Esophagus squamous epithelium (tissue), 5 donors: ENCODE measurements at regions not wholly inside any gene's neighbourhood (a gene's known extent, or its start where the extent isn't known, plus 50 kb on each side); places are given as distances from the start of the nearest gene placed in this dataset.

Source experiments
- DNase-seq: peaks from one replicate; lab custom pipeline; 2025; lab: John Stamatoyannopoulos, UW
- H3K27ac ChIP-seq, 4 donors: fragments of 200-600 bp; sonication (generic); one replicate each; pipeline ENCODE4 v1.5.1; 2016 to 2019; ENCODE audit warnings: mild to moderate bottlenecking in 1 of 4
- H3K27me3 ChIP-seq, 4 donors: fragments of 200-600 bp; sonication (generic); 1 replicate in 3 of 4; 2 replicates in 1 of 4; pipeline versions ENCODE4 v1.5.1 to v1.6.0; 2017 to 2021; ENCODE audit warnings: antibody characterized with exemption in 1 of 4
- H3K36me3 ChIP-seq, 3 donors: fragments of 200-600 bp; sonication (generic); one replicate each; pipeline ENCODE4 v1.5.1; 2016 to 2019
- H3K4me1 ChIP-seq, 3 donors: fragments of 200-600 bp; sonication (generic); one replicate each; pipeline ENCODE4 v1.5.1; 2017 to 2019
- H3K4me3 ChIP-seq, 4 donors: fragments of 200-600 bp; sonication (generic); 1 replicate in 3 of 4; 2 replicates in 1 of 4; pipeline ENCODE4 v1.5.1; 2016 to 2019; ENCODE audit warnings: mild to moderate bottlenecking in 2 of 4, moderate library complexity in 1 of 4
- H3K9me3 ChIP-seq, 3 donors: fragments of 200-600 bp; sonication (generic); one replicate each; pipeline ENCODE4 v1.5.1; 2016 to 2019
- POLR2A ChIP-seq, 4 donors: fragments of 450-650 bp; IDR thresholded peaks; one replicate each; pipeline ENCODE4 v1.6.1; 2017; ENCODE audit warnings: antibody characterized with exemption in 4 of 4, mild to moderate bottlenecking in 4 of 4, moderate library complexity in 3 of 4
- WGBS, 2 donors: methylation state at CpG; one replicate each; pipeline ENCODE4 v1.1.5; 2018; 5-methylcytosine and 5-hydroxymethylcytosine counted together
- intact Hi-C: fragments of 100-400 bp; cut with DNase I; formaldehyde crosslinking; loops from one replicate; pipeline ENCODE4 v1.15.0; 2022
- TF ChIP-seq, protein P1 (sequence below), 6 experiments: fragments of 450-650 bp in 4 of 6; fragments of 200-600 bp in 2 of 6; sonication (generic) in 2 of 6; IDR thresholded peaks; one replicate each; pipeline ENCODE4 v1.5.1; 2016 to 2019; ENCODE audit warnings: antibody characterized with exemption in 6 of 6, mild to moderate bottlenecking in 4 of 6, moderate library complexity in 4 of 6
- donor health status: DM: yes; HTN: yes; CAD: no.

DNA sequence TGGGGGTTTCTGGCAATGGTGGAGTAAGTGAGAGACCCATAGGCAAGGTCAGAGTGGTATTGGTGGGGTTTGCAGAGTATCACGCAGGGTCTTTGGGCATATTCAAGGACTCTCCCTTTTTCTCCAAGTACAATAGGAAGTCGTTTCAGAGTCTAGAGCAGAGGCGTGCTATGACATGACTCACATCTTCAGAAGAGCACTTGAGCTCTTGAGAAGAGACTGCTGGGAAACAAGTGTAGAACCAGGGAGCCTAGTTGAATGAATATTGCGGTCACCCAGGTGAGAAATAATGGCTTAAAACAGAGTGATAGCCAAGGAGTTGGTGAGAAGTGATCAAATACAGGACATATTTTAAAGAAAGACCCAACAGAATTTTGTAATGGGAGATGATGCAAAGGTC lies 813.4 kb downstream of the TLE1 start:
- WGBS, 2 donors: 74 to 79% methylated on average over 4 of the region's 4 CpGs
- no peak overlapping the region for H3K4me3 ChIP-seq
- no peak overlapping the region for H3K27ac ChIP-seq
- H3K4me1 ChIP-seq: no peaks in the 10 kb centered on the region
- TF ChIP-seq POLR2A (IDR thresholded peaks at IDR 0.05): no peak
- TF ChIP-seq, protein P1, sequence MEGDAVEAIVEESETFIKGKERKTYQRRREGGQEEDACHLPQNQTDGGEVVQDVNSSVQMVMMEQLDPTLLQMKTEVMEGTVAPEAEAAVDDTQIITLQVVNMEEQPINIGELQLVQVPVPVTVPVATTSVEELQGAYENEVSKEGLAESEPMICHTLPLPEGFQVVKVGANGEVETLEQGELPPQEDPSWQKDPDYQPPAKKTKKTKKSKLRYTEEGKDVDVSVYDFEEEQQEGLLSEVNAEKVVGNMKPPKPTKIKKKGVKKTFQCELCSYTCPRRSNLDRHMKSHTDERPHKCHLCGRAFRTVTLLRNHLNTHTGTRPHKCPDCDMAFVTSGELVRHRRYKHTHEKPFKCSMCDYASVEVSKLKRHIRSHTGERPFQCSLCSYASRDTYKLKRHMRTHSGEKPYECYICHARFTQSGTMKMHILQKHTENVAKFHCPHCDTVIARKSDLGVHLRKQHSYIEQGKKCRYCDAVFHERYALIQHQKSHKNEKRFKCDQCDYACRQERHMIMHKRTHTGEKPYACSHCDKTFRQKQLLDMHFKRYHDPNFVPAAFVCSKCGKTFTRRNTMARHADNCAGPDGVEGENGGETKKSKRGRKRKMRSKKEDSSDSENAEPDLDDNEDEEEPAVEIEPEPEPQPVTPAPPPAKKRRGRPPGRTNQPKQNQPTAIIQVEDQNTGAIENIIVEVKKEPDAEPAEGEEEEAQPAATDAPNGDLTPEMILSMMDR (IDR thresholded peaks at IDR 0.05): no peak
- no peaks in the 10 kb centered on the region for H3K9me3 ChIP-seq
- H3K36me3 ChIP-seq: no peaks in the 10 kb centered on the region
- H3K27me3 ChIP-seq: no peaks in the 10 kb centered on the region
- intact Hi-C loops: no loop called here
- no peak for DNase-seq

DNA sequence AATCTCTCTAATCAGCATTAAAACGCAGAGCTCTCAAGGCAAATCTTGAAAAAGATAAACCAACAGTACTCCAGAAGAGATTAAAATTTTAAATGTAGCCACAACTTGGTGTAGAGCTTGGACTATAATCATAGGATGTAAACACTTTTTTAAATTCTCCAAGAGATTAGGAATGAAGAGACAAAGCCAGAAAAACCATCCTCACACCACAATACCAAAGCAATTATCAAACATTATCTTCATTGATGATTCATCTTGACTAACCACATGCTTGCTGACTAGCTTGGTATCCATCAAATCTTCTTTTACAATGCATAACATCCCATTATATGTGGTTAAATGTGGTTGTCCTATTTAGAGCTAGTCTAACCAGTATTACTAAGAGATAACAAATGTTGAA lies 815.1 kb downstream of the TLE1 start:
- Histone ChIP-seq H3K4me3 (no peak overlapping the region), H3K27ac (no peak overlapping the region), H3K27me3 (no peaks in the 10 kb centered on the region), H3K4me1 (no peaks in the 10 kb centered on the region), H3K36me3 (no peaks in the 10 kb centered on the region), H3K9me3 (no peaks in the 10 kb centered on the region)
- intact Hi-C loops: no loop called here
- DNase-seq: no peak
- WGBS, 2 donors: 26 to 40% methylated on average over 1 of the region's 1 CpG
- TF ChIP-seq POLR2A (IDR thresholded peaks at IDR 0.05): no peak
- TF ChIP-seq, protein P1 (IDR thresholded peaks at IDR 0.05): no peak

DNA sequence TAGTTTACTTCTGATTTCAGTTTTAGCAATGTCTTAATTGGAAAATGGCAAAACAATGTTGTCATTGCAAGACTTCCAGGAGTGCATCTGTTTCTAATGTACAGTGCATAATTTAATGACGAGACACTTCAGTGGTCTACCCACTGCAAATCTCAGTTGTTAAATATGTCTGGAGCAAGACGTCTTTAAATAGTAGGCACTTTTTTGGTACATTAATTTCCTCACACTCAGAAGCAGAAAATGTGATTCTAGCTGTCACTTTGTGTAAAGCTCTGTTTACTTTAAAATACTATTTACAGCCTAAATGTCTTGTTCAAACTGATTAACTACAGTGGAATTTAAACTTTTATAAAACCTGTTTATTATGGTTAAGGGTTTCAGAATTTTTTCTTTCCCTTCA lies 815.5 kb downstream of the TLE1 start:
- H3K36me3 ChIP-seq: no peaks in the 10 kb centered on the region
- no peaks in the 10 kb centered on the region for H3K9me3 ChIP-seq
- 26 to 42% methylated on average over 2 of the region's 2 CpGs for WGBS, 2 donors
- H3K27ac ChIP-seq: no peak overlapping the region
- TF ChIP-seq POLR2A (IDR thresholded peaks at IDR 0.05): no peak
- TF ChIP-seq, protein P1 (IDR thresholded peaks at IDR 0.05): no peak
- no peak overlapping the region for H3K4me3 ChIP-seq
- no peaks in the 10 kb centered on the region for H3K27me3 ChIP-seq
- H3K4me1 ChIP-seq: no peaks in the 10 kb centered on the region
- no peak for DNase-seq
- intact Hi-C loops: no loop called here

DNA sequence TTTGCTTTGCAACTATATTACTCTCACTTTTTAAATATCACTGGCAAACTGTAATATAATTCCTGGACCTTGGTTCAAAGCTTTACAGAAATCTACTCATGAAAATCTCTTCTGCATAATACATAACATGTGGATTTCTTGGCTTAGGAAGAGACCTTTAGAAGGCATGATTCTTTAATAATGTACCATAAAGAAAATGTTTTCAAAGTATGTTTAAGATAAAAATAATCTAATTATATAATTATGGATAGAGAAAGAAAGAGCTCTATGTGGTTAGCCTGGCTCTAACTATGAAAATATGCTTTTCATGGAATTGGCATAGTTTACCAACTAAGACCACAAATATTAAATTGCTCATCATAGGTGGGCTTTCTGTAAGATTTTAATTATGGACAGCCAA lies 817.8 kb downstream of the TLE1 start:
- Histone ChIP-seq H3K36me3 (no peaks in the 10 kb centered on the region), H3K27me3 (no peaks in the 10 kb centered on the region), H3K4me1 (no peaks in the 10 kb centered on the region), H3K27ac (no peak overlapping the region), H3K4me3 (no peak overlapping the region), H3K9me3 (no peaks in the 10 kb centered on the region)
- intact Hi-C loops: no loop called here
- TF ChIP-seq, protein P1 (IDR thresholded peaks at IDR 0.05): no peak
- no peak for TF ChIP-seq POLR2A (IDR thresholded peaks at IDR 0.05)
- no peak for DNase-seq

DNA sequence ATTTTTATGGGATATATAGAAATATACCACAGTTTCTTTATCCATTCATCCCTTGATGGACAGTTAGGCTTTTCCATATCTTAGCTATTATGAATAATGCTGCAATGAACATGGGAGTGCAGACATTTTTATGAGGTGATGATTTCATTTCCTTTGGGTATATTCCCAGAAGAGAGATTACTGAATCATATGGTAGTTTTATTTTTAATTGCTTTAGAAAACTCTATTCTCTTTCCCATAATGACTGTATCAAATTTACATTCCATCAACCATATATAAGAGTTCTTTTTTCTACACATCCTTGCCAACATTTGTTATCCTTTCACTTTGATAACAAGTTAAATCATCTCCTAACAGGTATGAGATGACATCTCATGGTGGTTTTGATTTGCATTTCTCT lies 821.6 kb downstream of the TLE1 start:
- H3K4me1 ChIP-seq: no peaks in the 10 kb centered on the region
- no peaks in the 10 kb centered on the region for H3K27me3 ChIP-seq
- H3K4me3 ChIP-seq: no peak overlapping the region
- H3K36me3 ChIP-seq: no peaks in the 10 kb centered on the region
- H3K27ac ChIP-seq: no peak overlapping the region
- DNase-seq: no peak
- TF ChIP-seq POLR2A (IDR thresholded peaks at IDR 0.05): no peak
- TF ChIP-seq, protein P1 (IDR thresholded peaks at IDR 0.05): no peak
- intact Hi-C loops: no loop called here
- H3K9me3 ChIP-seq: no peaks in the 10 kb centered on the region
